Stimulated activated CD4-positive, alpha-beta T cell treated with anti-CD3 and anti-CD28 coated beads, Interleukin-1b, Interleukin-23, amount 100 ng/mL, for 4 hours (primary cell): ENCODE measurements at regions not wholly inside any gene's neighbourhood (a gene's known extent, or its start where the extent isn't known, plus 50 kb on each side); places are given as distances from the start of the nearest gene placed in this dataset.

ENCODE experiments used
- DNase-seq, 2 donors: peaks; one replicate each; pipeline ENCODE4 v3.0.0-alpha.2; 2020; ENCODE audit warnings: low read depth in 2 of 2

DNA sequence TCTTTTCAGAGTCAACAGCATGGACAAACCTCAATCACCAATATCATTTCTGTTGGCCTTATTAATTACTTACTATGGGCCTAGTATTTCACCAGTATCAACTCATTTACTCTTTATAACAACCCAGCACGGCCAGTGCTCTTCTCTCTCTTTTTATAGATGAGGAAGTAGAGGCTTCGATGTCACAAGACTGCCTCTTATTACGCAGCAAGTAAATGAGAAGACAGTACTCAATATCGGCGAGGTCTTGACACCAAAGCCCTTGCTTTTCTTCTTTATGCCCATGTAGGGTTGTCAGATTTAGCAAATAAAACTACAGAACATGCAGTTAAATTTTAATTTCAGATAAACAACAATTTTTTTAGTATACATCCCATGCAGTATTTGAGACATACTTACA, 99.0 kb upstream of the KCNMB2 start:
- no peak for DNase-seq

DNA sequence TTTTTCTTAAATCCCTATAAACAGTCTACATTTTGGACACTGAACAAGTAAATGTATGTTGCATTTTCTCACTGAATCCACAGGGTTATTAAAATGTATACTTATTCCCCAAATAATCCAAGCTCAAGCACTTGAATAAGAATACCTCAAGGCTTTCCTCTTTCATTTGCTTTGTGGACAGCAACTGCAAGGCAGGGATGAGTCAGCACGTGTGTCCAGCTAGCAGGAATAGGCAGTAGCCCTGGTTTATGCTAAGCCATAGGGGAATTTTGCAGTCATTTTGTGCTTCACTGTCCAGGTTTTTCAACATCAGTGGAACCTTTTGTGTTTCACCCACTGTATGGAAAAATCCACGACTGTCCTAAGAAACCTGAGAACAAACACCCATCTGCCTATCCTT, 96.7 kb upstream of the KCNMB2 start:
- no peak for DNase-seq

DNA sequence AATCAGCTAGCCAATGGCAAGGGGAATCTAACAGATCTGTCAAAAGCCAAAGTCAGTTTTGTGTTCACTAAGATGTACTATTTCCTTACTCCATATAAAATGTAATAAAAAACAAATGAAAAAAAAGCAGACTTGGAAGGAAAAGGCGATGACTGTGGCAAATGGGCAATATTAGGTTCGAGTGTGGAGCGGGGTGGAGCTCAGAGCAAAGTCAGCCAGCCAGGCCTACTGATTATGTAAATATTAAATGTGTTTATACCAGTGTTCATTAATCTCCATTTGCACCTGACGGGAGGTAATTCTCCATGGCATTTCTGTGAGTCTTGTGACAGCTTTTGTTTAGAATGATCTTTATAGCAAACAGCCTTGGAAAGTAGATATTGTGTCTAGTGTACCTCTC, 96.2 kb upstream of the KCNMB2 start:
- DNase-seq = no peak

DNA sequence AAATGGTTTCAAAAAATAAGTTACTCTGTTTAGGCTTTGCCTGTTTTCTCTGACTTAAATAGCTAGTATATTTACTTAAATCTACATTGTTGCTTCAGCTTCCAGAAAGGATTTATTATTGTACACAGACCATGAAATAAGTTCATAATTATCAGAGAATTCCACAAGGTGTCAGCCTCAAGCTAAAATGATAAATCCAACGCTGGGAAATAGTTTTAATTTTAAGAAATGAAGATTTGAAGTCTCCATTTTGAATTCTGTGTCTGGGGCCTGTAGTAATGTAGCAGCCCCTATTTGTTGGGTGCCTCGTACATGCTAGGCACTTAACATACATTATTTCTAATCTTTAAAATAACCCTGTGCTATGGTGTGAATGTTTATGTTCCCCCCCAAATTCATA, 92.6 kb upstream of the KCNMB2 start:
- no peak for DNase-seq

DNA sequence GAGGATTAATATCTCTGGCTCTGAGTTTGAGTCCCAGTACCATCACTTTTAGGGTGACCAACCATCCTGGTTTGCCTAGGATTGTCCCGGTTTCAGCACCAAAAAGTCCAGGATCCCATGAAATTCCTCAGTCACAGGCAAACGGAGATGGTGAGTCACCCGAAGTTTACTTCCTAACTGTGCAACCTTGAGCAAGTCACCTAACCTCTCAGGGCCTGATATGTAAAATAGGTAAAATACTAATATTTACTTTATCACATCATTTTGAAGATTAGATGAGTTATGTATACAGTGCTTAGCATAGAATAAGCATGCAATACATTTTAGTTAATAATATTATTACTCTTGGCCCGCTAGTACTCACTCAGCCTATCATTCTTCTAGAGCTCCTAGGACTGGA, 91.1 kb upstream of the KCNMB2 start:
- DNase-seq = no peak

DNA sequence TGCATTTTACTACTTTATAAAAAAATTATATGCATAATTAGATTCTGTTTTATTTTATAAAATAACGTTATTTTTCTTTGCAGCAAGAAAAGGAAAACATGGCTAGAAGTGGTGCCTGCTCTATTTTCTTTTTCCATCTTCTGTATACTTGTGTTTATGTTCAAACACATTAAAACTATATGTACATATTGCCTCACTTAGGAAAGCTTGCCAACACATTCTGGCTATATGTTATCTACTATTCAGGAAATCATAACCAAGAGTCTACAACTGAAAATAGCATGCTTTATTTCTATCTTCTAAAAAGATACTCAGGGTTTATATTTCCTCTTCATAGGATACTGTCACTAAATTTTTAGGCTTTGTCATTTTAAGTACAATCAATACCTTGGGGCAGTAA, 90.2 kb upstream of the KCNMB2 start:
- DNase-seq = no peak

DNA sequence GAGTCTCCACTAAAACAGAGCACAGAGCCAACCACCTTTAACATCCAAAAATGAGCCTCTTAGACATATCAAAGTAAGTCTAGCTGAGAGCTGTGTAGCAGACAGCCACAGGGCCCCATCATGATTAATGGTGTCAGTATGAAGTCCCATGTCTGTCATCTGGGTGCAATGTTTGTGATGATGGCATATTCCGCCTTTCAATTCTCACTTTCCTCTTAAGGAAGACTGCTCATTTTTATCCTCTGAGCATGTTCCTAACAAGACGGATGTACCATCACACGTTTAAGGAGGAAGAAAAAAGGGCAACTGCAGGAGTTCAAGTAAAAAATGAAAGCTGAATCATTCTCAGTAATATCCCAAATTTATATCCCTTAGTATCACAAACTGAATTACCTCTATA, 85.8 kb upstream of the KCNMB2 start:
- no peak for DNase-seq

DNA sequence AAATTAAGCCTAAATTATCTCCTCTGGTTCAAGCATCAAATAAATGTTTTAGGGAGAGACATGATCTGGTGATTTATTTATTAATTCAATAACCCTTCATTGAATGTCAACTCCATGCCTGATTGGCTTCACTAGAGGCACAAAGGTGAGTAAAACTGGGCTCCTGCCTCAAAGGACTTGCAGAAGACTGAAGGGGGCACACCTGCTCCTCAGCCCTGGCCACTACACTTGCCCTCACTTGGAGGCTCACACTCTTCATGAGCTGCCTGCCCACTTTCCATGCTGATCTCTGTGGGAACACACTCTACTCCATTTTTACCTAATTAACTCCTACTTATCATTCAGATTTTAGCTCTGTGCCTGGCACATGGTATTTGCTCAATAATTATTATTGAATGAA, 84.4 kb upstream of the KCNMB2 start:
- no peak for DNase-seq

DNA sequence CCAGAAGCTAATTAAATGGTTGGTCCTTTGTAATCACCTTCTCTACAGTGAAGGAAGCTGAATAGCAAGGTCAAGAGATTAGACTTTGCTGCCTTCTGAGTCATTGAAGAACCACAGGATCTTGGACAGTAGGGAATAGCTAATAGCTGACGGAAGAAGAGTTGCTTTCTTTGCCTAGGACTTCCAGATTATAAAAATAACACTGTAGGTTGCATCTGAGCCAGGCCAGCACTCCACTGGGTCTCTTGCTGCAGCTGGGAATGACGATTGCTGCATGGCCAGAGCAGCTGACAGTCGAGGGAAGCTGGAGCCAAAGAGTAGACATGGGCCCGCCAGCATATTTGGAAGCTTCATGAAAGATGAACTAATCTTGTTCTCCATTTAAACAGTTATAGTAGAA, 81.5 kb upstream of the KCNMB2 start:
- no peak for DNase-seq

DNA sequence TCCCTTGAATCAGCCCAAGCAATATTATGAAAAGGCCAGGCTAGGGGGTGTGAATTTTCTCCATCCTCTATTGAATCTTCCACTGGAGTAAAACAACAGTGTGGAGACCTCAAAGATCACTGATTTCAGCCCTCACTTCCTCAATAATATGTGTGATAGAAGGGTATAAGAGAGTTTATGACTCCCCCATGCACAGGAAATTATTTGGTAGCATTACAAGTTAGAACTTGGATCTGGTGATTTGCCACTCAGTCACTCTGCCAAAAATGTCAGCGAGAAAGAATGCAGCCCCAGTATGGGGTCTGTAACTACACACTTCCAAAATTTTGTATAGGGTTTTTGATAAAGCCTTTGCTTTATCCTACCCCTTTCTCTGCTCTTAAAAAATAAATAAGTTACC, 81.0 kb upstream of the KCNMB2 start:
- no peak for DNase-seq

DNA sequence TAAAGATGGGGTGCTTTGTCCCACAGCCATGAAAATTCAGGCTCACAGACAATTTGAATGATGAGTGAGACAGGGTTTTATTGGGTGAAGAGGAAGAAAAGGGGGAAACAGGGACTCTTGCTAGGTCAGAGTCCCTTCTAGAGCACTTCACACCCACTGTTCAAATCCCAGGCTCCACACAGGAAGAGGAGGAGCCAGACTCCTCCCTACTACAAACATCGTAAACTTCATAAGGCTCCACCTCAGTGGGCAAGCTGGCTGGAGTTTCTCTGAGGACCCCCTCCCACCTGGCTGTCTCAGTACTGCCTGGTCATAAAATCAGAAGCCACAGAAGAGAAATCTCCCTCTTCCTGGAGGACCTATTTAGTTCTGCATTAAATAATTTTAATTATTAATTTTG, 80.3 kb upstream of the KCNMB2 start:
- no peak for DNase-seq

DNA sequence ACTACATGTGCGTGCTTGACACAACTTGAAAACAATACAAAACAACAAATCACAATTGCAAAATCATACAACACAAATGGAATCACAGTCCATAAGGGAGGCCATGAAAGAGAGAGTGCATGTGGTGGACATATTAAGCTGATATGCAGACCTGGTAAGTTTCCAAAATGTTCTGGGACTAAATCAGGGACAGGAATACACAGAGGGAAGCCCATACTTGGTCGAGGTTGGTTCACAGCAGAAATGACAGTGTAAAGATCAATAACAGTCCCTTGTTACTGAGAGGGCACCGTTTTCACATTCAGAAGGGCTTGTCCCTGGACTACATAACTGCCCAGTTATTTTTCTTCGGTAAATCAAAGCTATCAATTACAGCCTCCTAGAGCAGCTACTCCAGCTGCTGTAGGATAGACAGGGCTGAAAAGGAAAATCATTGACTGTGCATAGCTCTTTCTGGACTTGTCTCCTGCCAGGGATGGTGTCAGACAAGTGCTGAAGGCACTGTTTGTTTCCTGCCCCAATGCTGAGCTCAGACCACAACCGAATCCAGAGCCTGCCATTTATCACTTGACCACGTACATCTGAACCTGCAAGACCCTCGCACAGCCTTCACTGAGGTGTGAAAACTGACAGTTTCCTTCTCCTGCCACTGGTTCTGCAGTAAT, 79.5 kb upstream of the KCNMB2 start:
- DNase-seq = no peak

DNA sequence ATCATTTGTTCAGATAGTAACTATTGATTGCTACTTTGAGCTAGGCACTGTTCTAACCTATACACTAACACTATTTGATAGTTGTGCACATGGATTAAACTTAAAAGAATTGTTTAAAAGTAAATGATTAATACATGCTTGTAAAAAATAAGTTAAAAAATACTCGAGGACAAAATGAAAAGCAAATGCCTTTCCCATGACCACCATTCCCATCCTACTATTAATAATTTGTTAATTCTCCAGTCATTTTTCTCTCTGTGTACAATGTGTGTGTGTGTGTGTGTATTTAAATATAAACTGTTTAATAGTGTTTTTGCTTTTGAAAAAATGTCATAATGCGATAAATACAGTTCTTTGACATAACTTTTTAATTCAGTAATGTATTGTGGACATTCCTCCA, 78.7 kb upstream of the KCNMB2 start:
- no peak for DNase-seq

DNA sequence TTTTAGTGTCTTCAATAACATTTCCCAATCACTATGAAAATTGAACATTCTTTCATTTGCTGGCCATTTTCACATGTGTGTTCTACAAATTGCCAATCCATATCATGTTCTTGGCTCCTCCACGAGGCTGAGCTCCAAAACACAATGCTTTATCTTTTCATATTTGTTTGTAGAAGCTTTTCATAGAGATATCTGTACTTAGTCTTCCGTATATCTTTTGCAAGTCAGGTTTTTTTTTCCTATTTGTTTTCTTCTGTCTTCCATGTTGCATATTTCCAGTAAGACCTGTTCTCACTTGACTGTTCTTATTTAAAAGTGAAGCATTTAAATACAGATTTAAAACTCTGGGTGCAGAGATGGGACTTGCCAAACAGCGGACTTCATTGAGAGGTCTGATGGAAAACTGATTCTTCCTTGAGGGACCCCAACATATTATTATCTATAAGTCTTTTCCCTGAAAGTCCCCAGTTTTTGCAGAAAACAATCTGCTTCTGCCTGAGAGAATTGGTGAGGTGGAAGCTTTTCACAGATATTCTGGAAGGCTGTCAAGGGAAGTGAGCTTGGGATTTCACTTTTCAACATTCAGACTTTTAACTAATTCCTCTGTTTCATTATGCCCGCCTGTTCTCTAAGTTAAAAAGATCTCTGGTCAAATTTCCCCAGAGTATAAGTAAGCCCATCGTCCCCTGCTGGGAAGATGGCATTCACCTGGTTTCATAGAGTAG, 77.8 kb upstream of the KCNMB2 start:
- DNase-seq = no peak

DNA sequence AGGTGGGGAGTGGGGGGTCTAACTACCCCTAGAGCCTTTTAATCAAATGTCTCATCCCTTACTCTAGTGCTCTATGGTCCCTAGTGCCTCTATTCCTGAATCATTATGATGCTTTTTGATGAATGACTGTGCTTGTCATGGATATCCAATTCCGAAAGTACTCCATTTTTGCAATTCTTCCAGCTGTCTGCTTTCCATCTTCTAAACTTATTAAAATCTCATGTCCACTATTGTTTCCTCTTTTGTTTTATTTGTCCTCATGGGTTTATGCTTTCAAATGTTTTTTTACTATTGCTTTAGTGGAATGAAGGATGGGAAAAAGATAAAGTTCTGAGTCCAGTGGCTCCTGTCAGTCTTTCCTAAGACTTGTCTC, 77.2 kb upstream of the KCNMB2 start:
- no peak for DNase-seq

DNA sequence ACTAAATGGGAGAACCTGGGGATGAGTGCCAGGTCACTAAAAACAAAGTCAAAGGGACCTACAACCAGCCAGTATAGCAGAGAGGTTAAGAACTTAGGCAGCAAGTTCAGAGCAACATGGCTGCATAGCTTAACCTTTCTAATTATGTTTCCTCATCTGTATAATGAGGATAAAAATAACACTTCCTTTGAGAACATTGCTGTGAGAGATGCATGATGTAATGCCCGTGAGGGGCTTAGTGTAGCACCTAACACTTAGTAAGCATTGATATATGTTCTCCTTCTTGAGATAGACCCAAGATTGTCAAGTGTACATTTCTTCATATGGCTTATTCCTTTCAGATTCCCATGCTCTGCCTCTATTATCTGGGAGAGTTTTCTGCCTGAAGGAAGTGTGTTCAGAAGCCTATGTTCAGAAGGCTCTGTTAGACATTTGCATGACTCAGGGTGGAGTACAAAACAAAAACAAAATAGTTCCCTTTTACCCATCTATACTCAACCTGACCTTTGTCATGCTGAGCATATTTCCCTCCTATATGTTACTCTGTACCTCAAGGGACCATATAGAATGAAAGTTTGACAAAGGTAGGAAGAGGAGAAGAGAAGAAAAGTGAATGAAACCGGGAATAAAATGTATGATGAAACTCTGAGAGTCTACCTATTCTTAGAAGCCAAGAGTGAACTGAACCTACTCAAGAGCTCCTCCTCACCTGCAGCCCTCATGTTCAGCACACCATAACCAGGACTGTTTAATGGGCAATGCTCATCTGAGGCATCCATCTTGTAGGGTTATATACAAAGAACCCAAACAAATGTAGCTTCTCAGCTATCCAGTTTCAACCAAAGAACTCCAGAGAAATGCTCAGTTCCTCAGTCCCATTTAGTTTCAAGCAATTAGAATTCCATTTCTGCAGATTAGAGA, 70.7 kb upstream of the KCNMB2 start:
- DNase-seq = no peak

DNA sequence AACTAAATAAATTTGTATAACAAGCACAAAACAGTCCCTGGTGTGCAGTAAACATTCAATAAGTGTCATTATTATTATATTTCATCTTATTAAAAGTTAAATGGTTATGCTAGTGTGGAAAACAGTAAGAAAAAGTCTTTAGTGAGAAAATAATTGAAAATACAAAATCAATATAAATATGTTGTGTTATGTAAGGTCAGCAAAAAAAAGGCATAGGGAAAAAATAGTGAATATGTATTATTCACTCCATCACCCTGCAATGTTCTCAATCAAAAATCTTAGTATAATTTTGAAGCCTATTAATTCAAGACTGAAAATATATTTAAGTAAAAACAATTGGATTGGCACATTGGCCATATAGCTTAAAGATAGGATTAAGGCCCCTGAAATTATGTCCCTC, 63.3 kb upstream of the KCNMB2 start:
- DNase-seq = no peak

DNA sequence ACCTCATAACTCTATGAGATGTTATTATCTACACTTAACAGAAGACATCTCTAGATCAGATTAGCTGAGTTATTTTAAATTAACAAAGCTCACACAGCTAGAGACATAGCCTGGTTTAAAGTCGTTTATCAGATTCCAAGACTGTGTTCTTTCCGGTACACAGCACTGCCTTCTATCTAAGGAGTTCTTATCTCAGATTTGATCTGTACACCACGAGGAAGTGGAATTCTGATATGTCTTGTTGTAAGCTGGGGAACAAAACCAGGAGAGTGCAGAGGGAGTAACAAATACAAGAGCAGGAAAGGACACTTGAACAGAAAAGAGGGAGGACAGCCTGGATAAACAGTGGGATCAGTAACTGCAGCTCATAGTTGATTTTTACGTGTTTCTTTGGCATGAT, 61.7 kb upstream of the KCNMB2 start:
- DNase-seq = no peak

DNA sequence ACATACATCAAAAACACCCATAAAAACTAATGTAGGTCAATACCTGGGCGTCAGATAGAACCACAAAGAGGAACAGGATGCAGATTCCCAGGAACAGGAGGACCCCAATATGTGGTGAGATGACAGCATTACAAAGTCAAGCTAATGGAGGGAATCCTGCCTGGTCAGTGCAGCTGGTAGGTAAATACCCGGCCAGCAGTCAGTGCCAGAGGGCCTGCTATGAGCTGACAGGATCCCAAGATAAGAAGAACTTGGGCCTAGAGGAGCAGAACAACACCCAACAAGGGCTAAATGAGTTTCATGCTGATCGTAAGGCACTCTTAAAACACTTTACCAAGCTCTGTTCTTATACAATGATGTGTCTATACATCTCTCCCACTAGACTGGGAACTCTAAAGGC, 61.2 kb upstream of the KCNMB2 start:
- DNase-seq = no peak

DNA sequence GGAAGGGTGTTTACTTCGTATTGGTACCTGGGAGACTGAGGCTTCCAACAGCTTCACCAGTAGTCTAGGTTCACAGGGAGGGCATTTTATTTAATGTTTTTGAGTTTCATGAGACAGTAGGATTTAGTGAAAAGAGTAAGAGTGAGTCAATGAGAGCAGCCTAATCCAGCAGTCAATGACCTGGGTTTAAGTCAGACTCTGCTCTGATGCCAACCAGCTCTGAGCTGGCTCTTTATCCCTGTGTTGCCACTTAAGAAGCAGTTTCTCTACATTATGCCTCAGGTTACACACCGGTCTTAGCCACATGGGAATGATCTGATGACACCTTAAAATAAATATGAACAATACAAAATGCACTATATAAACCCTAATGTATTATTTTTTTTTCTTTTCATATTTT, 59.4 kb upstream of the KCNMB2 start:
- DNase-seq = no peak

DNA sequence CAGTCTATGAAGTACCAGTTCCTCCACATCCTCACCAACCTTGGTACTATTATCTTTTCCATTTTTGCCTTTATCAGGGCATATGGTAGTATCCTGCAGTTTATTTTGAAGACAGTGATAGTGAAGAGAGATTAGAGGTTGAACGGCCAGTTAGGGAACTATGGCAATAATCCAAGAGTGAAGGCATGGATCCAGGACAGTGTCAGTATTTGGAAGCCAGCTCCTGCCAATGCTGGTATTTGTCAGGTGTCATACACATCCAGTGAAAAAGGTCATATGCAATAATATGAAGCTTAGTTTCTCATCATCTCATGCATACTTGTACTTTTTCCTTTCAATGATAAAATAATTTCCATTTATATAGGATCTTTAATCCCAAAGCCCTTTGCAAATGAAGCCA, 56.8 kb upstream of the KCNMB2 start:
- DNase-seq = no peak

DNA sequence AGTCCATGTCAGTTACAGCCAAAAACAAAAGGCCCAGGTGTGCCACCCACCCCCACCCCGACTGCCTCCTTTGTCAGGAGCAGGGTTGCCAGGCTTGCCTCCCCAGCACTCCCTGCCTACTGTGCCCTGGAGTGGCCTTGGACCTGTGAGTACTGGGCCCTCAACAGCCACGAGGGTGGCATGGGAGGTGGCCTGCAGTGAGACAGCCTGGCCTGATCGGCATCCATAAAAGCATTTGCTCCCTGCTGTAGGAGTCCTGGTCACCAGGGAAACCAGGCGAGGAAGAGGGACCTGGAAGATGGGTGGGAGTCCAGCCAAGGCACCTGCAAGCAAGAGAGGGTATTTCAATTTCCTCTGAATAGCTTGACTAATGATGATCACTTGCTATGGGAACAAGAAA, 56.4 kb upstream of the KCNMB2 start:
- no peak for DNase-seq

DNA sequence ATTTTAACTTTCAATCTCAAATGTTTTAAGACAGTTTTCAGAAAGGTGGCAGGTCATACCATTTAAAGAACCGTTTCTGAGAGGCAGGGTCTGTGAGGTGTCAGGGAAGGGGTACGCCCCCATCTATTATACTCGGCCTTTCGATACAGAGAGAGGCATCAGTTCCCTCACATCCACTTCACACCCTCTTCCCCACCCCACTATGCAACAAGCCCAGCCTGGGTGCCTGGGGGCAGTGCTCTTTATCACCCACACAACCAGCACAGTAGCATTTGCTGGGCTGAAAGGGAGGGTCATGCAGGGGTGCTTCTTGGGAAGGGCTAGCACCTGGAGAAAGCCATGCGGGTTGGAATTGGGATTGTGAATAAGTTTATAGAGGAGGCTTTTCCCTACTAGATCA, 56.0 kb upstream of the KCNMB2 start:
- DNase-seq = no peak
